NK-92 (cell line): ENCODE measurements at regions not wholly inside any gene's neighbourhood (a gene's known extent, or its start where the extent isn't known, plus 50 kb on each side); places are given as distances from the start of the nearest gene placed in this dataset.

Experiments
- DNase-seq: peaks from one replicate; lab custom pipeline; 2025; ENCODE audit not compliant: unreplicated experiment; lab: John Stamatoyannopoulos, UW

GRCh38 chr6:26305641-26305969 lies 59.4 kb upstream of the BTN3A2 start:
- no peak for DNase-seq

GRCh38 chr6:26306232-26306631 lies 58.8 kb upstream of the BTN3A2 start:
- DNase-seq: no peak

GRCh38 chr6:26307850-26308249 lies 57.1 kb upstream of the BTN3A2 start:
- DNase-seq: no peak

GRCh38 chr6:26309731-26310142 lies 55.3 kb upstream of the BTN3A2 start:
- no peak for DNase-seq

GRCh38 chr6:26311012-26311384 lies 54.0 kb upstream of the BTN3A2 start:
- no peak for DNase-seq

GRCh38 chr6:26311385-26312095 lies 53.5 kb upstream of the BTN3A2 start:
- no peak for DNase-seq

GRCh38 chr6:26312096-26312463 lies 52.9 kb upstream of the BTN3A2 start:
- no peak for DNase-seq

GRCh38 chr6:26312501-26313397 lies 52.2 kb upstream of the BTN3A2 start:
- DNase-seq: no peak
